Duodenal mucosa (tissue), 2 donors: ENCODE measurements at regions not wholly inside any gene's neighbourhood (a gene's known extent, or its start where the extent isn't known, plus 50 kb on each side); places are given as distances from the start of the nearest gene placed in this dataset.
"Not testable (repeated sequence)": the region's sequence is repeated elsewhere in the genome, so short reads cannot be mapped to it uniquely, and the experiment has no call there.

Source experiments
- H3K27ac ChIP-seq: one replicate; pipeline ENCODE4 v1.7.0; 2013; ENCODE audit warnings: low read depth, low read length
- H3K27me3 ChIP-seq, 2 donors: one replicate each; pipeline ENCODE4 v1.7.0; 2013; ENCODE audit warnings: low read length in 2 of 2, control low read depth in 1 of 2; ENCODE audit not compliant: insufficient read depth in 2 of 2, control insufficient read depth in 1 of 2
- H3K36me3 ChIP-seq, 2 donors: one replicate each; pipeline ENCODE4 v1.7.0; 2013; ENCODE audit warnings: low read length in 2 of 2, control low read depth in 1 of 2; ENCODE audit not compliant: insufficient read depth in 2 of 2, control insufficient read depth in 1 of 2
- H3K4me1 ChIP-seq, 2 donors: one replicate each; pipeline ENCODE4 v1.7.0; 2013; ENCODE audit warnings: low read length in 2 of 2, control low read depth in 1 of 2; ENCODE audit not compliant: insufficient read depth in 2 of 2, control insufficient read depth in 1 of 2
- H3K4me3 ChIP-seq, 2 donors: one replicate each; pipeline ENCODE4 v1.7.0; 2013; ENCODE audit warnings: low read length in 2 of 2, low read depth in 1 of 2
- H3K9ac ChIP-seq, 2 donors: one replicate each; pipeline ENCODE4 v1.7.0; 2013; ENCODE audit warnings: low read length in 2 of 2, low read depth in 1 of 2
- H3K9me3 ChIP-seq, 2 donors: one replicate each; pipeline ENCODE4 v1.7.0; 2013; ENCODE audit warnings: low read length in 2 of 2, control low read depth in 1 of 2; ENCODE audit not compliant: control insufficient read depth in 1 of 2

- not testable (repeated sequence) for H3K27ac ChIP-seq, H3K27me3 ChIP-seq, H3K4me1 ChIP-seq, H3K4me3 ChIP-seq, H3K36me3 ChIP-seq, H3K9ac ChIP-seq, H3K9me3 ChIP-seq
Measured at GRCh38 chr21:9073010-9073409, 1448.4 kb upstream of the TPTE start.

DNA sequence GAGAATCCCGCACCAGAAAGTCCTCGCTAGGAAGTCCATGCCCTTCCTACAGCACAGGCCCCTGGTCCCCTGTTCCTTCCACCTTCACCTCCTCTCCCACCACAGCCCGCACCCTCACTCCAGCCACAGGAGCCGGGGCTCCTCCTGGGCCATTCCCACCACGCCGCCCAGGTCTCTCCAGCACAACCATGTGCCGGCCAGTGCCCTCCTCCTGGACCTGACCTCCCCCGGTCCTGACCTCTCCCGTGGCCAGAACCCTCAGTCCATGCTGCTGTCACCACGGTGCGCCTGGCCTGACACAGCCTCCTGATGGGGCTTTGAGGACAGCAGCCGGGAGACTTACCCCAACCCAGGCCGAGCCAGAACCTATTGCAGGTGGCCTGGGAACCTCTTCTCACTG lies 1446.6 kb upstream of the TPTE start:
- not testable (repeated sequence) for H3K36me3 ChIP-seq, H3K9me3 ChIP-seq, H3K27ac ChIP-seq, H3K4me1 ChIP-seq, H3K27me3 ChIP-seq, H3K9ac ChIP-seq, H3K4me3 ChIP-seq

- not testable (repeated sequence) for H3K4me1 ChIP-seq, H3K9ac ChIP-seq, H3K27ac ChIP-seq, H3K36me3 ChIP-seq, H3K27me3 ChIP-seq, H3K4me3 ChIP-seq, H3K9me3 ChIP-seq
Measured at GRCh38 chr21:9083091-9083826, 1438.1 kb upstream of the TPTE start.

GRCh38 chr21:9086299-9086698 lies 1435.1 kb upstream of the TPTE start:
- H3K4me1 ChIP-seq, H3K4me3 ChIP-seq, H3K9ac ChIP-seq, H3K36me3 ChIP-seq, H3K27ac ChIP-seq, H3K27me3 ChIP-seq, H3K9me3 ChIP-seq: not testable (repeated sequence)

- H3K36me3 ChIP-seq, H3K27ac ChIP-seq: not testable (repeated sequence)
Measured at GRCh38 chr21:9087816-9088215, 1433.6 kb upstream of the TPTE start.

DNA sequence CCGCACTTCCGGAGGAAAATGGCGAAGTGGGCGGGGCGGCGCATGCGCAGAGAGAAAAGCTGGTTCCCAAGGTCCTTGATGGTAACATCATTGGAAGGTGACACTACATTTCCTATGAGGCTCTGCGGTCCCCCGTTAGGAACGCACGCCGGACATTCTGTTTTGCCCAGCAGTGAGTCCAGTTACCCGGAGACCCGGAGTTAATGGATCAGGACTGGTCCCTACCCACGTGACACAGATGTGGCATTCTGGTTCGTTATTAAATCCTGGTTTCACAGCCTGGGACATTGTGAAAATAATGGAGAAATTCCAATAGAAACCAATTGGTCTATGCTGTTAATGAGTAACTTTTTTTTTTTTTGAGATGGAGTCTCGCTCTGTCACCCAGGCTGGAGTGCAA lies 1391.6 kb upstream of the TPTE start:
- not testable (repeated sequence) for H3K36me3 ChIP-seq, H3K4me3 ChIP-seq, H3K4me1 ChIP-seq, H3K27me3 ChIP-seq, H3K9me3 ChIP-seq, H3K9ac ChIP-seq, H3K27ac ChIP-seq

More at GRCh38 chr21:9087816-9088215, 1433.6 kb upstream of the TPTE start:
- not testable (repeated sequence) for H3K4me1 ChIP-seq, H3K9me3 ChIP-seq, H3K27me3 ChIP-seq, H3K9ac ChIP-seq, H3K4me3 ChIP-seq

- H3K9me3 ChIP-seq, H3K36me3 ChIP-seq, H3K4me3 ChIP-seq, H3K27ac ChIP-seq, H3K9ac ChIP-seq, H3K27me3 ChIP-seq, H3K4me1 ChIP-seq: not testable (repeated sequence)
Measured at GRCh38 chr21:9130817-9131216, 1390.6 kb upstream of the TPTE start.
